Calu3 (cell line): ENCODE measurements at regions not wholly inside any gene's neighbourhood (a gene's known extent, or its start where the extent isn't known, plus 50 kb on each side); places are given as distances from the start of the nearest gene placed in this dataset.
A peak's percentile ranks its signal among the peaks of the same experiment; 100 is the strongest.

ENCODE experiments used
- BruUV-seq: library from RNA; stranded (reverse); fragments of 400-500 nt; replicated peaks from 2 replicates; lab custom pipeline; 2021; lab: Mats Ljungman, UMichigan
- CTCF ChIA-PET: fragments of 300-600 bp; sonication (Branson Sonifier 250); formaldehyde crosslinking; loops from one replicate; lab custom pipeline; 2022; ENCODE audit warnings: antibody characterized with exemption; lab: Charles Lee
- DNase-seq: peaks from one replicate; pipeline ENCODE4 v3.0.0; 2022
- H3K27ac Mint-ChIP-seq: one replicate; pipeline ENCODE4 v1.8.0; 2022; ENCODE audit warnings: mixed read lengths; ENCODE audit not compliant: unreplicated experiment
- H3K27me3 Mint-ChIP-seq: one replicate; pipeline ENCODE4 v1.8.0; 2022; ENCODE audit warnings: mixed read lengths; ENCODE audit not compliant: unreplicated experiment
- H3K36me3 Mint-ChIP-seq: one replicate; pipeline ENCODE4 v1.8.0; 2022; ENCODE audit warnings: mild to moderate bottlenecking, moderate library complexity, mixed read lengths; ENCODE audit not compliant: insufficient read depth, unreplicated experiment
- H3K4me1 Mint-ChIP-seq: one replicate; pipeline ENCODE4 v1.8.0; 2022; ENCODE audit warnings: mild to moderate bottlenecking, low read depth, mixed read lengths; ENCODE audit not compliant: unreplicated experiment
- H3K4me3 Mint-ChIP-seq: one replicate; pipeline ENCODE4 v1.8.0; 2022; ENCODE audit warnings: mild to moderate bottlenecking, low read depth, moderate library complexity, mixed read lengths; ENCODE audit not compliant: unreplicated experiment
- H3K9me3 Mint-ChIP-seq: one replicate; pipeline ENCODE4 v1.8.0; 2022; ENCODE audit warnings: low read depth, mixed read lengths; ENCODE audit not compliant: unreplicated experiment
- intact Hi-C: fragments of 100-400 bp; cut with micrococcal nuclease; formaldehyde crosslinking; loops from one replicate; pipeline ENCODE4 v1.10.0; 2022; ENCODE audit not compliant: unreplicated experiment
- TF ChIP-seq, protein P1 (sequence below): fragments of 200-600 bp; IDR thresholded peaks from one replicate; pipeline ENCODE4 v1.8.0; 2022; ENCODE audit warnings: antibody characterized with exemption; ENCODE audit not compliant: unreplicated experiment

GRCh38 chr22:25399649-25400151, 164.8 kb upstream of the GRK3 start:
- TF ChIP-seq, protein P1, sequence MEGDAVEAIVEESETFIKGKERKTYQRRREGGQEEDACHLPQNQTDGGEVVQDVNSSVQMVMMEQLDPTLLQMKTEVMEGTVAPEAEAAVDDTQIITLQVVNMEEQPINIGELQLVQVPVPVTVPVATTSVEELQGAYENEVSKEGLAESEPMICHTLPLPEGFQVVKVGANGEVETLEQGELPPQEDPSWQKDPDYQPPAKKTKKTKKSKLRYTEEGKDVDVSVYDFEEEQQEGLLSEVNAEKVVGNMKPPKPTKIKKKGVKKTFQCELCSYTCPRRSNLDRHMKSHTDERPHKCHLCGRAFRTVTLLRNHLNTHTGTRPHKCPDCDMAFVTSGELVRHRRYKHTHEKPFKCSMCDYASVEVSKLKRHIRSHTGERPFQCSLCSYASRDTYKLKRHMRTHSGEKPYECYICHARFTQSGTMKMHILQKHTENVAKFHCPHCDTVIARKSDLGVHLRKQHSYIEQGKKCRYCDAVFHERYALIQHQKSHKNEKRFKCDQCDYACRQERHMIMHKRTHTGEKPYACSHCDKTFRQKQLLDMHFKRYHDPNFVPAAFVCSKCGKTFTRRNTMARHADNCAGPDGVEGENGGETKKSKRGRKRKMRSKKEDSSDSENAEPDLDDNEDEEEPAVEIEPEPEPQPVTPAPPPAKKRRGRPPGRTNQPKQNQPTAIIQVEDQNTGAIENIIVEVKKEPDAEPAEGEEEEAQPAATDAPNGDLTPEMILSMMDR: no peak
- Mint-ChIP-seq H3K4me3 (no peak overlapping the region), H3K27me3 (no peaks in the 10 kb centered on the region), H3K36me3 (peaks cover 20% of the 10 kb centered on the region), H3K27ac (no peak overlapping the region), H3K9me3 (no peaks in the 10 kb centered on the region), H3K4me1 (peaks cover 58% of the 10 kb centered on the region)
- CTCF ChIA-PET: no interaction called here
- intact Hi-C loops: loop anchor here (5.0 kb wide), 1 partner anchor 37 kb away; no protein-coding TSS in a partner anchor
- BruUV-seq: no TSS peak
- no peak for DNase-seq

GRCh38 chr22:25402160-25402500, 162.3 kb upstream of the GRK3 start:
- intact Hi-C loops: loop anchor here (2.0 to 5.0 kb wide), 2 partner anchors 40 to 45 kb away; no protein-coding TSS in a partner anchor
- peaks cover 43% of the 10 kb centered on the region for H3K4me1 Mint-ChIP-seq
- H3K27ac Mint-ChIP-seq: no peak overlapping the region
- peaks cover 33% of the 10 kb centered on the region for H3K36me3 Mint-ChIP-seq
- peaks cover 4% of the 10 kb centered on the region for H3K27me3 Mint-ChIP-seq
- CTCF ChIA-PET: no interaction called here
- no peak overlapping the region for H3K4me3 Mint-ChIP-seq
- no peak for DNase-seq
- TF ChIP-seq, protein P1: no peak
- no TSS peak for BruUV-seq
- no peaks in the 10 kb centered on the region for H3K9me3 Mint-ChIP-seq

DNA sequence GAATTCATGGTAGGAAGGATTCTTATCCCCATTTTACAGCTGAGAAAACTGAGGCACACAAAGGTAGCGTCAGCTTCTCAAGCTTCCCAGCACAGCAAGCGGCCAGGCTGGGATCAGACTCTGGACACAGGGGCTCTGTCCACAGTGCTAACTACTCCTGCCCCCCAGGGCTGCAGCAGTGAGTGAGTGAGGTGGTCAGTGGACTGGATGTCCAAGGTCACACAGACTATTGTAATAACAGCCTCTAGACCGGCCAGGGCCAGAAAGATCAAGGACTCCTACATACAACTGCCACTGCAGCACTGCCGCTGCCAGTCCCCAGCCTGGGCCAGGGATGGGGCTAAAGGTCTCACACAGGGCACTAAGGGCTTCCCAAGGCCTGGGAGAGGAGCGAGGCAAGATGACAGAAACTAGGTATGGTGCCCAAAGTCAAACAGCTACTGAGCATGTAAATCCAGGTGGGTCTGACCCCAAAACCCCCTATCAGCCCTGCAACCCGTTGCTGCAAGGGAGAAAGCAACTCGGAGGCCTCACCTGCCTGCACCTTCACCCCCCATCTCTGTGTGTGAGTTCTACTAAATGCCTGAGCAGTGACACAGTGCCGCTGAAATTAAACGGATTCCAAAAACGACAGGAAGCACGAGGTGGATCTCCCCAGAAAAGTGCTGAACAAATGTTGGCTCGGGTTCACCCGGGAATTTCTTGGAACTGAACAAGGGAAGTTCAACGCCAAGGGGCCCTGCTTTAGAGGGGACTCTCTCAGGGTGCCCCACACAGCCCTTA, 161.8 kb upstream of the GRK3 start:
- no peak for DNase-seq
- peaks cover 33% of the 10 kb centered on the region for H3K36me3 Mint-ChIP-seq
- TF ChIP-seq, protein P1: no peak
- H3K9me3 Mint-ChIP-seq: no peaks in the 10 kb centered on the region
- H3K27me3 Mint-ChIP-seq: peaks cover 9% of the 10 kb centered on the region
- H3K4me1 Mint-ChIP-seq: peaks cover 37% of the 10 kb centered on the region
- intact Hi-C loops: loop anchor here (2.0 to 5.0 kb wide), 2 partner anchors 40 to 44 kb away; no protein-coding TSS in a partner anchor
- H3K27ac Mint-ChIP-seq: peak overlapping the region; percentile 75
- CTCF ChIA-PET: no interaction called here
- BruUV-seq: no TSS peak
- H3K4me3 Mint-ChIP-seq: peak overlapping the region; percentile 78

DNA sequence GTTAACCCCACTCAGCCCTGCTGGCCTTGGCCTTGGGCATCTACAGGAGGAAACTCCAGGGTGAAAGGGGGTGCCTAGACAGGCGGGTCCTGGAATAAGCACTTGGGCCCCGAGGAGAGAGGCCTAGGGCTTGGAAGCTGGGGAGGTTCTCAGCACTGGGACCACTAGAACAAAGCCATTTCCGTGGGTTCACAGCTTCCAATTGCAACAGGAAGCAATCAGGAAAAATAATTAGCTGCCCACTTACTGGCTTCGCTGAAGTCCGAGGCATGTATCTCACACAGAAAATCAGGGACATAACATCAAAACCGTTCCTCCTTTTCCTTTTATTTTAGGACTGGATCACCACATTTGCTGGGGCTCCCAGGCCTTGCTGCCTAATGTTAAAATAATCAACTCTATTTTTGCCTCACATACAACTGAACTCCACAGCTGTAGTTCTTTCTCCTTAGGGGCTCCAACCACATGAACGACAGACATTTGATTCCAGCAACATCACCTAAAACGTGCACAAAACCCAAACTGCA, 161.1 kb upstream of the GRK3 start:
- DNase-seq: no peak
- Mint-ChIP-seq H3K4me1 (peaks cover 35% of the 10 kb centered on the region), H3K27me3 (peaks cover 10% of the 10 kb centered on the region), H3K36me3 (peaks cover 33% of the 10 kb centered on the region), H3K9me3 (no peaks in the 10 kb centered on the region), H3K4me3 (peak overlapping the region; percentile 78), H3K27ac (peak overlapping the region; percentile 75)
- TF ChIP-seq, protein P1: no peak
- intact Hi-C loops: loop anchor here (2.0 to 5.0 kb wide), 2 partner anchors 41 to 43 kb away; no protein-coding TSS in a partner anchor
- BruUV-seq: TSS peak; percentile 56
- CTCF ChIA-PET: no interaction called here
